Neural progenitor cell (in vitro differentiated cells): ENCODE measurements at regions not wholly inside any gene's neighbourhood (a gene's known extent, or its start where the extent isn't known, plus 50 kb on each side); places are given as distances from the start of the nearest gene placed in this dataset.

Source experiments
- DNase-seq: peaks from one replicate; pipeline ENCODE4 v3.0.0-alpha.2; 2016; ENCODE audit warnings: low spot score
- H2AFZ ChIP-seq: fragments of 200-600 bp; sonication (generic); replicated peaks from 2 replicates; pipeline ENCODE4 v1.6.1; 2016; ENCODE audit warnings: antibody characterized with exemption
- H3F3A ChIP-seq: fragments of 200-600 bp; sonication (generic); 2 replicates; pipeline ENCODE4 v1.6.1; 2016; ENCODE audit warnings: antibody characterized with exemption, low read depth
- H3K27ac ChIP-seq: fragments of 200-600 bp; sonication (generic); 2 replicates; pipeline ENCODE4 v1.5.1; 2016; ENCODE audit warnings: mild to moderate bottlenecking
- H3K27me3 ChIP-seq: fragments of 200-600 bp; sonication (generic); 2 replicates; pipeline ENCODE4 v1.6.1; 2016; ENCODE audit warnings: mild to moderate bottlenecking, moderate library complexity
- H3K36me3 ChIP-seq: fragments of 200-600 bp; sonication (generic); 2 replicates; pipeline ENCODE4 v1.5.1; 2016
- H3K4me1 ChIP-seq: fragments of 200-600 bp; sonication (generic); 2 replicates; pipeline ENCODE4 v1.6.1; 2016; ENCODE audit warnings: mixed run types
- H3K4me2 ChIP-seq: fragments of 200-600 bp; sonication (generic); 2 replicates; pipeline ENCODE4 v1.6.1; 2016
- H3K4me3 ChIP-seq: fragments of 200-600 bp; sonication (generic); 2 replicates; pipeline ENCODE4 v1.5.1; 2016
- H3K79me2 ChIP-seq: fragments of 200-600 bp; sonication (generic); 2 replicates; pipeline ENCODE4 v1.6.1; 2016; ENCODE audit warnings: low read depth
- H3K9ac ChIP-seq: fragments of 200-600 bp; sonication (generic); 2 replicates; pipeline ENCODE4 v1.6.1; 2016
- H3K9me3 ChIP-seq: fragments of 200-600 bp; sonication (generic); 2 replicates; pipeline ENCODE4 v1.5.1; 2016; ENCODE audit warnings: low read depth
- H4K20me1 ChIP-seq: fragments of 200-600 bp; sonication (generic); 2 replicates; pipeline ENCODE4 v1.6.1; 2016; ENCODE audit warnings: low read depth
- H3K27ac Mint-ChIP-seq: 3 replicates; pipeline ENCODE4 v1.8.0; 2021; ENCODE audit warnings: mixed read lengths
- H3K27me3 Mint-ChIP-seq: 2 replicates; pipeline ENCODE4 v1.8.0; 2022; ENCODE audit warnings: low read depth, mild to moderate bottlenecking, inconsistent platforms, moderate library complexity, mixed read lengths; ENCODE audit not compliant: insufficient read depth
- H3K36me3 Mint-ChIP-seq: 3 replicates; pipeline ENCODE4 v1.8.0; 2021; ENCODE audit warnings: mixed read lengths
- H3K4me1 Mint-ChIP-seq: 3 replicates; pipeline ENCODE4 v1.8.0; 2021; ENCODE audit warnings: mixed read lengths
- H3K4me3 Mint-ChIP-seq: 3 replicates; pipeline ENCODE4 v1.8.0; 2021; ENCODE audit warnings: mild to moderate bottlenecking, moderate library complexity, mixed read lengths
- H3K9me3 Mint-ChIP-seq: 3 replicates; pipeline ENCODE4 v1.8.0; 2020; ENCODE audit warnings: mixed read lengths
- EZH2 ChIP-seq: fragments of 200-600 bp; sonication (generic); IDR thresholded peaks from 2 replicates; pipeline ENCODE4 v1.6.1; 2017; ENCODE audit warnings: antibody characterized with exemption, mild to moderate bottlenecking, moderate library complexity
- EZH2phosphoT487 ChIP-seq: fragments of 200-600 bp; sonication (generic); IDR thresholded peaks from 2 replicates; pipeline ENCODE4 v1.6.1; 2017; ENCODE audit warnings: antibody characterized with exemption
- TF ChIP-seq, protein P1 (sequence below): fragments of 200-600 bp; sonication (generic); IDR thresholded peaks from 2 replicates; pipeline ENCODE4 v1.5.1; 2017; ENCODE audit warnings: antibody characterized with exemption, mild to moderate bottlenecking

DNA sequence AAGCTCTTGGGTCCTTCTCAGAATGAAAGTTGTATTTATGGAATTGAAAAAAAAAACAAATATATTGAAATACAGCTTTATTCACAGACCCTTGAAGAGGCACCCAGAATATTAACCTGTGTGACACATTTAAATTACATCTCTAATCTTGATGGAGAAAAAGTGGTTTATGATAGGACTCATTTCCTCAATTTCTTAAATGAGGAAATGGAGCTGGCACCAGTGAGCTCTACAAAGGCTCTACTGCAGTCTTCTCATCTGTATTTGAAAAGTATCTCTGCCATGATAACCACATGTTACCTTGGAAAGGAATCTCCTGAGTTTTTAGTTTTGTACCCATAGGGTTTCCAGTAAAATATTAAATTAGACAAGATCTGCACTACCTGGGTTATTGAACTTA is 186.5 kb downstream of the HIPK3 start:
- Histone ChIP-seq H3K4me3 (no peak overlapping the region), H3K4me1 (no peaks in the 10 kb centered on the region), H3F3A (no peaks in the 10 kb centered on the region), H3K27me3 (no peaks in the 10 kb centered on the region), H4K20me1 (no peaks in the 10 kb centered on the region), H3K9me3 (no peaks in the 10 kb centered on the region), H3K36me3 (no peaks in the 10 kb centered on the region), H3K9ac (no peak overlapping the region), H3K27ac (no peak overlapping the region), H3K4me2 (no peak overlapping the region), H2AFZ (no peak overlapping the region), H3K79me2 (no peaks in the 10 kb centered on the region)
- H3K27me3 Mint-ChIP-seq, result peaks cover 2% of the 10 kb centered on the region
- no peaks in the 10 kb centered on the region for H3K36me3 Mint-ChIP-seq
- H3K9me3 Mint-ChIP-seq, result peaks cover 5% of the 10 kb centered on the region
- DNase-seq, result no peak
- no peak overlapping the region for H3K27ac Mint-ChIP-seq
- no peaks in the 10 kb centered on the region for H3K4me1 Mint-ChIP-seq
- no peak for TF ChIP-seq EZH2phosphoT487
- TF ChIP-seq EZH2, result no peak
- TF ChIP-seq, protein P1, sequence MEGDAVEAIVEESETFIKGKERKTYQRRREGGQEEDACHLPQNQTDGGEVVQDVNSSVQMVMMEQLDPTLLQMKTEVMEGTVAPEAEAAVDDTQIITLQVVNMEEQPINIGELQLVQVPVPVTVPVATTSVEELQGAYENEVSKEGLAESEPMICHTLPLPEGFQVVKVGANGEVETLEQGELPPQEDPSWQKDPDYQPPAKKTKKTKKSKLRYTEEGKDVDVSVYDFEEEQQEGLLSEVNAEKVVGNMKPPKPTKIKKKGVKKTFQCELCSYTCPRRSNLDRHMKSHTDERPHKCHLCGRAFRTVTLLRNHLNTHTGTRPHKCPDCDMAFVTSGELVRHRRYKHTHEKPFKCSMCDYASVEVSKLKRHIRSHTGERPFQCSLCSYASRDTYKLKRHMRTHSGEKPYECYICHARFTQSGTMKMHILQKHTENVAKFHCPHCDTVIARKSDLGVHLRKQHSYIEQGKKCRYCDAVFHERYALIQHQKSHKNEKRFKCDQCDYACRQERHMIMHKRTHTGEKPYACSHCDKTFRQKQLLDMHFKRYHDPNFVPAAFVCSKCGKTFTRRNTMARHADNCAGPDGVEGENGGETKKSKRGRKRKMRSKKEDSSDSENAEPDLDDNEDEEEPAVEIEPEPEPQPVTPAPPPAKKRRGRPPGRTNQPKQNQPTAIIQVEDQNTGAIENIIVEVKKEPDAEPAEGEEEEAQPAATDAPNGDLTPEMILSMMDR, result no peak
- H3K4me3 Mint-ChIP-seq, result no peak overlapping the region

DNA sequence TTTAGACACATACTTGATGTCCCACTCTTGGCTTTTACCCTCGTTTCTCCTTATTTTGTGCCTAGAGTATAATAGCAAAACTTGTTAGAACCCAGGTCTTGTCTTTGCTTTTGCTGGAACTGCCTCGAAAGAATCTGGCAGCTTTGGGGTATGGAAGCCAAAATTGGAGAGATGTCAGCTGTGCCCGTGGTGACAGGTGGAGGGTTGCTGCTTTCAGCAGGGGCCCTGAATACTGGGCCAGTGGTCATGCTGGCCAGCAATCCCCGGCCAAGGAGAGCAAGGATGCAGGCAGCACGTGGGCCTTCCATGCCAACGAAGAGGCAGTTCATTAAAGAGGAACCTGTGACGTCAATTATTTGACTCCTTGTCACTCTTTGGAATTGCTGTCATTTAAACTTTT is 181.1 kb downstream of the HIPK3 start:
- H3K27me3 Mint-ChIP-seq, result peaks cover 2% of the 10 kb centered on the region
- no peak for TF ChIP-seq EZH2
- no peak for TF ChIP-seq EZH2phosphoT487
- TF ChIP-seq, protein P1, result no peak
- Histone ChIP-seq H3K4me1 (no peaks in the 10 kb centered on the region), H3K27me3 (no peaks in the 10 kb centered on the region), H3F3A (no peaks in the 10 kb centered on the region), H3K36me3 (no peaks in the 10 kb centered on the region), H2AFZ (no peak overlapping the region), H3K27ac (no peak overlapping the region), H3K79me2 (no peaks in the 10 kb centered on the region), H3K4me2 (no peak overlapping the region), H3K9ac (no peak overlapping the region), H3K9me3 (no peaks in the 10 kb centered on the region), H4K20me1 (no peaks in the 10 kb centered on the region), H3K4me3 (no peak overlapping the region)
- no peaks in the 10 kb centered on the region for H3K4me1 Mint-ChIP-seq
- no peak overlapping the region for H3K4me3 Mint-ChIP-seq
- no peak for DNase-seq
- H3K9me3 Mint-ChIP-seq, result peaks cover 15% of the 10 kb centered on the region
- no peaks in the 10 kb centered on the region for H3K36me3 Mint-ChIP-seq
- H3K27ac Mint-ChIP-seq, result no peak overlapping the region

DNA sequence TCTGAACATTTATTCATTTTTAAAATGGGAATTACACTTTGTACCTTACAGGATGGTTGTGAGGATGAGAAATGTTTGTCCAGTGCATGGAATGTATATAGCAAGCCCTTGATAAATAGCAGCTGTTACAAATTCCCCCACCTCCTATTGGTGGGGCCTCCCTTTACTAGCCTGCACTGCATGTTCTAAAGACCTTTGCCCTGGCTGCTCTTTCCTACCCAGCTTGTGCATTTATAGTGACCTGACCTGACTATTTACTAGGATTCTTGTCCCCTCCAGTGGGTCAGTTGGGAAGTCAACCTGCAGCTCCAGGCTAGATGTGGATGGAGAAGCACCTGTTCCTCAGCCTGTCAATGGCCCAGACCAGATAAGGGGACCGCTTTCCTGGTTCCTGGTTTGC is 180.3 kb downstream of the HIPK3 start:
- H3K36me3 Mint-ChIP-seq, result peaks cover 2% of the 10 kb centered on the region
- Histone ChIP-seq H2AFZ (no peak overlapping the region), H3K79me2 (no peaks in the 10 kb centered on the region), H3K9ac (no peak overlapping the region), H3K4me1 (no peaks in the 10 kb centered on the region), H3K36me3 (no peaks in the 10 kb centered on the region), H3K9me3 (no peaks in the 10 kb centered on the region), H3K4me2 (no peak overlapping the region), H3K4me3 (no peak overlapping the region), H3F3A (no peaks in the 10 kb centered on the region), H4K20me1 (no peaks in the 10 kb centered on the region), H3K27me3 (no peaks in the 10 kb centered on the region), H3K27ac (no peak overlapping the region)
- H3K4me3 Mint-ChIP-seq, result no peak overlapping the region
- H3K27ac Mint-ChIP-seq, result no peak overlapping the region
- H3K4me1 Mint-ChIP-seq, result no peaks in the 10 kb centered on the region
- peaks cover 19% of the 10 kb centered on the region for H3K9me3 Mint-ChIP-seq
- TF ChIP-seq, protein P1, result no peak
- TF ChIP-seq EZH2phosphoT487, result no peak
- DNase-seq, result no peak
- H3K27me3 Mint-ChIP-seq, result peaks cover 2% of the 10 kb centered on the region

DNA sequence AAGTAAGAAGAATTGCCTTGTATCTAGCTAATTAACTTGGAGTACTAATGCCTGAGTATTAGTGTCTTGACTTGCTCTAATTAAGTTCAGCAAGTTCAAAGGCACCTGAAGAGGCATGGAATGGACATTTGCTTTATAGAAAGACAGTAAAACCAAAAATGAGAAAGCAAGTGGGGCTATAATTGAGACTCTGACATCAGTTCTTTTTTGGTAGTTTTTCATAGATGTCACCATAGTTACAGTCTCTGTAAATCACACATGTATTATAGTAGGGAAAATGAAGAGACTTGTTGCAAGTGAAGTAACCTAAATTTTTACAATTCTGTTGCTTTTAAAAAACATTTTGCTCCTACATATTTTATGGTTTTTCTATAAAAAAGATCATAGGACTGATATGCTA is 178.0 kb downstream of the HIPK3 start:
- no peak overlapping the region for H3K4me2 ChIP-seq
- no peaks in the 10 kb centered on the region for H3K9me3 ChIP-seq
- H3F3A ChIP-seq, result no peaks in the 10 kb centered on the region
- no peaks in the 10 kb centered on the region for H3K36me3 ChIP-seq
- Mint-ChIP-seq H3K27ac (no peak overlapping the region), H3K4me3 (no peak overlapping the region), H3K36me3 (peaks cover 6% of the 10 kb centered on the region), H3K27me3 (peaks cover 2% of the 10 kb centered on the region), H3K9me3 (peaks cover 29% of the 10 kb centered on the region), H3K4me1 (no peaks in the 10 kb centered on the region)
- H3K4me1 ChIP-seq, result no peaks in the 10 kb centered on the region
- H4K20me1 ChIP-seq, result no peaks in the 10 kb centered on the region
- H3K9ac ChIP-seq, result no peak overlapping the region
- H3K79me2 ChIP-seq, result no peaks in the 10 kb centered on the region
- no peaks in the 10 kb centered on the region for H3K27me3 ChIP-seq
- no peak for DNase-seq
- H3K4me3 ChIP-seq, result no peak overlapping the region
- no peak overlapping the region for H2AFZ ChIP-seq
- TF ChIP-seq EZH2, result no peak
- TF ChIP-seq, protein P1, result no peak
- TF ChIP-seq EZH2phosphoT487, result no peak
- H3K27ac ChIP-seq, result no peak overlapping the region
